ENCODE measurements at regions not wholly inside any gene's neighbourhood (a gene's known extent, or its start where the extent isn't known, plus 50 kb on each side); places are given as distances from the start of the nearest gene placed in this dataset.

- CTCF ChIA-PET: interaction anchor here (0.7 to 0.8 kb wide), 2 partner anchors 10 to 109 kb away, joined by 3 read pairs; no protein-coding TSS in a partner anchor
- no peak for TF ChIP-seq ZNF384 (IDR thresholded peaks at IDR 0.05)
- TF ChIP-seq BHLHE40 (IDR thresholded peaks at IDR 0.05; ENCODE audit: borderline replicate concordance): no peak
- no peak for TF ChIP-seq NFRKB (IDR thresholded peaks at IDR 0.05)
- no peak for TF ChIP-seq TARDBP (IDR thresholded peaks at IDR 0.05)
- TF ChIP-seq FOXA1 (IDR thresholded peaks at IDR 0.05): no peak
- TF ChIP-seq SUZ12 (IDR thresholded peaks at IDR 0.05): no peak
- no peak for TF ChIP-seq CTBP1 (IDR thresholded peaks at IDR 0.05; ENCODE audit: borderline replicate concordance)
- no peak for TF ChIP-seq HDGF (IDR thresholded peaks at IDR 0.05; ENCODE audit: borderline replicate concordance)
- no peak for TF ChIP-seq FOXM1 (IDR thresholded peaks at IDR 0.05; ENCODE audit: borderline replicate concordance)
- TF ChIP-seq SP1 (IDR thresholded peaks at IDR 0.05): no peak
- no peak for TF ChIP-seq ELF4 (IDR thresholded peaks at IDR 0.05)
- POLR2A ChIA-PET: no interaction called here
- DNase-seq (ENCODE audit: extremely low spot score): no peak
These were observed 118.8 kb upstream of the FOXF1 start for GRCh38 chr16:86391486-86391885.

- ChIA-PET CTCF (interaction anchor here (0.8 kb wide), 1 partner anchor 10 kb away, joined by 3 read pairs; no protein-coding TSS in a partner anchor), POLR2A (no interaction called here)
- no peak for DNase-seq (ENCODE audit: extremely low spot score)
- TF ChIP-seq FOXK2 (IDR thresholded peaks at IDR 0.05) (no peak), FOXM1 (IDR thresholded peaks at IDR 0.05; ENCODE audit: borderline replicate concordance) (no peak), HDGF (IDR thresholded peaks at IDR 0.05; ENCODE audit: borderline replicate concordance) (no peak), ZNF384 (IDR thresholded peaks at IDR 0.05) (no peak), LEF1 (IDR thresholded peaks at IDR 0.05; ENCODE audit: borderline replicate concordance) (no peak), ARNT (IDR thresholded peaks at IDR 0.05) (no peak), ELF4 (IDR thresholded peaks at IDR 0.05) (no peak), L3MBTL2 (conservative IDR thresholded peaks at IDR 0.05) (no peak)
These were observed 118.3 kb upstream of the FOXF1 start for GRCh38 chr16:86391984-86392383.

GRCh38 chr16:86392436-86393152 lies 117.7 kb upstream of the FOXF1 start:
- ChIA-PET CTCF (interaction anchor here (0.6 kb wide), 1 partner anchor 52 kb away, joined by 3 read pairs; no protein-coding TSS in a partner anchor), POLR2A (no interaction called here)
- no peak for DNase-seq (ENCODE audit: extremely low spot score)
- TF ChIP-seq LEF1 (IDR thresholded peaks at IDR 0.05; ENCODE audit: borderline replicate concordance) (no peak), ARNT (IDR thresholded peaks at IDR 0.05) (no peak), BHLHE40 (IDR thresholded peaks at IDR 0.05; ENCODE audit: borderline replicate concordance) (no peak), CTBP1 (IDR thresholded peaks at IDR 0.05; ENCODE audit: borderline replicate concordance) (no peak), L3MBTL2 (conservative IDR thresholded peaks at IDR 0.05) (no peak), PKNOX1 (IDR thresholded peaks at IDR 0.05) (no peak), SUZ12 (IDR thresholded peaks at IDR 0.05) (no peak), TARDBP (IDR thresholded peaks at IDR 0.05) (no peak), FOXA1 (IDR thresholded peaks at IDR 0.05) (no peak), ZNF384 (IDR thresholded peaks at IDR 0.05) (no peak), FOXM1 (IDR thresholded peaks at IDR 0.05; ENCODE audit: borderline replicate concordance) (no peak), NFRKB (IDR thresholded peaks at IDR 0.05) (no peak), ELF4 (IDR thresholded peaks at IDR 0.05) (no peak), FOXK2 (IDR thresholded peaks at IDR 0.05) (no peak), SP1 (IDR thresholded peaks at IDR 0.05) (no peak), HDGF (IDR thresholded peaks at IDR 0.05; ENCODE audit: borderline replicate concordance) (no peak)

GRCh38 chr16:86393907-86394626 lies 116.3 kb upstream of the FOXF1 start:
- TF ChIP-seq SUZ12 (IDR thresholded peaks at IDR 0.05) (no peak), LEF1 (IDR thresholded peaks at IDR 0.05; ENCODE audit: borderline replicate concordance) (no peak), PKNOX1 (IDR thresholded peaks at IDR 0.05) (no peak), FOXM1 (IDR thresholded peaks at IDR 0.05; ENCODE audit: borderline replicate concordance) (no peak), HDGF (IDR thresholded peaks at IDR 0.05; ENCODE audit: borderline replicate concordance) (no peak), ARNT (IDR thresholded peaks at IDR 0.05) (no peak), CTBP1 (IDR thresholded peaks at IDR 0.05; ENCODE audit: borderline replicate concordance) (no peak), ELF4 (IDR thresholded peaks at IDR 0.05) (no peak), NFRKB (IDR thresholded peaks at IDR 0.05) (no peak), BHLHE40 (IDR thresholded peaks at IDR 0.05; ENCODE audit: borderline replicate concordance) (no peak), L3MBTL2 (conservative IDR thresholded peaks at IDR 0.05) (no peak), SP1 (IDR thresholded peaks at IDR 0.05) (no peak), TARDBP (IDR thresholded peaks at IDR 0.05) (no peak), FOXA1 (IDR thresholded peaks at IDR 0.05) (no peak), ZNF384 (IDR thresholded peaks at IDR 0.05) (no peak), FOXK2 (IDR thresholded peaks at IDR 0.05) (no peak)
- CTCF ChIA-PET: no interaction called here
- DNase-seq (ENCODE audit: extremely low spot score): no peak
- POLR2A ChIA-PET: no interaction called here

- DNase-seq (ENCODE audit: extremely low spot score): no peak
- POLR2A ChIA-PET: interaction anchor here (1.0 kb wide), 1 partner anchor 156 kb away, joined by 3 read pairs; no protein-coding TSS in a partner anchor
- TF ChIP-seq L3MBTL2 (conservative IDR thresholded peaks at IDR 0.05): no peak
- no peak for TF ChIP-seq SUZ12 (IDR thresholded peaks at IDR 0.05)
- TF ChIP-seq ELF4 (IDR thresholded peaks at IDR 0.05): no peak
- TF ChIP-seq ZNF384 (IDR thresholded peaks at IDR 0.05): no peak
- no peak for TF ChIP-seq LEF1 (IDR thresholded peaks at IDR 0.05; ENCODE audit: borderline replicate concordance)
- TF ChIP-seq PKNOX1 (IDR thresholded peaks at IDR 0.05): no peak
- no peak for TF ChIP-seq NFRKB (IDR thresholded peaks at IDR 0.05)
- no peak for TF ChIP-seq BHLHE40 (IDR thresholded peaks at IDR 0.05; ENCODE audit: borderline replicate concordance)
- TF ChIP-seq ARNT (IDR thresholded peaks at IDR 0.05): no peak
- TF ChIP-seq FOXA1 (IDR thresholded peaks at IDR 0.05): no peak
- TF ChIP-seq TARDBP (IDR thresholded peaks at IDR 0.05): no peak
- CTCF ChIA-PET: no interaction called here
These were observed 114.8 kb upstream of the FOXF1 start for GRCh38 chr16:86395477-86395876.
